ENCODE measurements at regions not wholly inside any gene's neighbourhood (a gene's known extent, or its start where the extent isn't known, plus 50 kb on each side); places are given as distances from the start of the nearest gene placed in this dataset.

DNA sequence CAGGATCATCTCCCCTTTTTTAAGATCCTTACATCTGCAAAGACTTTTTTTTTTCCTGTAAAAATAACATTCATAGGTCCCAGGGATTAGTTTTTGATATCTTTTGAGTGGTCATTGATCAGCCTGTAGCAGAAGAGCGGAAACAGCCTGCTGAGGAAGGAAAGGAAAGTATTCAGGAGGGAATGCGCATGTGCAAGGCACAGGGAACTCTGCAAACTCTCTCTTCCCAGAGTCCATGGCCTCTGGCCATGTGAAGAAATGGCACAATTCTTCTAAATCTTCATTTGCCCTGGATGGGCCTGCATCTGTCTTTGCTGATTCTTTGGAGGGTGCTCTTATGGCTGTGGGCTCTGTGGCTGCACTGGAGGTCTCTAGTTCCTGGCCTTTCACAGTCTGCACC, 60.1 kb upstream of the SKOR2 start:
- TF ChIP-seq, protein P1, sequence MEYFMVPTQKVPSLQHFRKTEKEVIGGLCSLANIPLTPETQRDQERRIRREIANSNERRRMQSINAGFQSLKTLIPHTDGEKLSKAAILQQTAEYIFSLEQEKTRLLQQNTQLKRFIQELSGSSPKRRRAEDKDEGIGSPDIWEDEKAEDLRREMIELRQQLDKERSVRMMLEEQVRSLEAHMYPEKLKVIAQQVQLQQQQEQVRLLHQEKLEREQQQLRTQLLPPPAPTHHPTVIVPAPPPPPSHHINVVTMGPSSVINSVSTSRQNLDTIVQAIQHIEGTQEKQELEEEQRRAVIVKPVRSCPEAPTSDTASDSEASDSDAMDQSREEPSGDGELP (CRISPR knock-in tag; IDR thresholded peaks at IDR 0.05; ENCODE audit: borderline replicate concordance), result no peak
- TF ChIP-seq ZNF274 (IDR thresholded peaks at IDR 0.05; ENCODE audit: borderline replicate concordance, low read depth, low read length), result no peak
- TF ChIP-seq GATA2 (CRISPR knock-in tag; IDR thresholded peaks at IDR 0.05), result no peak
- TF ChIP-seq, protein P2, sequence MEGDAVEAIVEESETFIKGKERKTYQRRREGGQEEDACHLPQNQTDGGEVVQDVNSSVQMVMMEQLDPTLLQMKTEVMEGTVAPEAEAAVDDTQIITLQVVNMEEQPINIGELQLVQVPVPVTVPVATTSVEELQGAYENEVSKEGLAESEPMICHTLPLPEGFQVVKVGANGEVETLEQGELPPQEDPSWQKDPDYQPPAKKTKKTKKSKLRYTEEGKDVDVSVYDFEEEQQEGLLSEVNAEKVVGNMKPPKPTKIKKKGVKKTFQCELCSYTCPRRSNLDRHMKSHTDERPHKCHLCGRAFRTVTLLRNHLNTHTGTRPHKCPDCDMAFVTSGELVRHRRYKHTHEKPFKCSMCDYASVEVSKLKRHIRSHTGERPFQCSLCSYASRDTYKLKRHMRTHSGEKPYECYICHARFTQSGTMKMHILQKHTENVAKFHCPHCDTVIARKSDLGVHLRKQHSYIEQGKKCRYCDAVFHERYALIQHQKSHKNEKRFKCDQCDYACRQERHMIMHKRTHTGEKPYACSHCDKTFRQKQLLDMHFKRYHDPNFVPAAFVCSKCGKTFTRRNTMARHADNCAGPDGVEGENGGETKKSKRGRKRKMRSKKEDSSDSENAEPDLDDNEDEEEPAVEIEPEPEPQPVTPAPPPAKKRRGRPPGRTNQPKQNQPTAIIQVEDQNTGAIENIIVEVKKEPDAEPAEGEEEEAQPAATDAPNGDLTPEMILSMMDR (IDR thresholded peaks at IDR 0.05 in 2 of 3, conservative IDR thresholded peaks at IDR 0.05 in 1 of 3; ENCODE audit: insufficient read depth in 2 of 3, low read depth in 1 of 3, low read length in 3 of 3), result no peak
- TF ChIP-seq, protein P3, sequence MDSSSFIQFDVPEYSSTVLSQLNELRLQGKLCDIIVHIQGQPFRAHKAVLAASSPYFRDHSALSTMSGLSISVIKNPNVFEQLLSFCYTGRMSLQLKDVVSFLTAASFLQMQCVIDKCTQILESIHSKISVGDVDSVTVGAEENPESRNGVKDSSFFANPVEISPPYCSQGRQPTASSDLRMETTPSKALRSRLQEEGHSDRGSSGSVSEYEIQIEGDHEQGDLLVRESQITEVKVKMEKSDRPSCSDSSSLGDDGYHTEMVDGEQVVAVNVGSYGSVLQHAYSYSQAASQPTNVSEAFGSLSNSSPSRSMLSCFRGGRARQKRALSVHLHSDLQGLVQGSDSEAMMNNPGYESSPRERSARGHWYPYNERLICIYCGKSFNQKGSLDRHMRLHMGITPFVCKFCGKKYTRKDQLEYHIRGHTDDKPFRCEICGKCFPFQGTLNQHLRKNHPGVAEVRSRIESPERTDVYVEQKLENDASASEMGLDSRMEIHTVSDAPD (CRISPR knock-in tag; IDR thresholded peaks at IDR 0.05), result no peak
- TF ChIP-seq POLR2AphosphoS5 (IDR thresholded peaks at IDR 0.05; ENCODE audit: control insufficient read depth, insufficient read depth, low read depth, low read length), result no peak
- no peak for TF ChIP-seq ETV6 (IDR thresholded peaks at IDR 0.05; ENCODE audit: borderline replicate concordance in 1 of 2, low read depth in 2 of 2, low read length in 1 of 2)
- no peak for TF ChIP-seq ETV6 (CRISPR knock-in tag; IDR thresholded peaks at IDR 0.05; ENCODE audit: borderline replicate concordance)
- TF ChIP-seq POLR2AphosphoS2 (IDR thresholded peaks at IDR 0.05; ENCODE audit: low read length), result no peak
- TF ChIP-seq, protein P4, sequence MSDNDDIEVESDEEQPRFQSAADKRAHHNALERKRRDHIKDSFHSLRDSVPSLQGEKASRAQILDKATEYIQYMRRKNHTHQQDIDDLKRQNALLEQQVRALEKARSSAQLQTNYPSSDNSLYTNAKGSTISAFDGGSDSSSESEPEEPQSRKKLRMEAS (CRISPR knock-in tag; IDR thresholded peaks at IDR 0.05), result no peak
- no peak for TF ChIP-seq STAT5B (CRISPR knock-in tag; IDR thresholded peaks at IDR 0.05)
- no peak for TF ChIP-seq HEY1 (CRISPR knock-in tag; IDR thresholded peaks at IDR 0.05; ENCODE audit: borderline replicate concordance)
- no peak for TF ChIP-seq RFX5 (IDR thresholded peaks at IDR 0.05; ENCODE audit: low read depth, low read length)

Measured in K562 (cell line).